AML-193 (cell line): ENCODE measurements at regions not wholly inside any gene's neighbourhood (a gene's known extent, or its start where the extent isn't known, plus 50 kb on each side); places are given as distances from the start of the nearest gene placed in this dataset.

Experiments
- DNase-seq, 2 experiments: peaks; one replicate each; lab custom pipeline; 2025; lab: John Stamatoyannopoulos, UW

- DNase-seq, result no peak
Observed at GRCh38 chr5:149441986-149442385, 62.9 kb upstream of the IL17B start.

GRCh38 chr5:149441194-149441753, 62.2 kb upstream of the IL17B start:
- DNase-seq, result no peak

GRCh38 chr5:149439899-149440542, 60.9 kb upstream of the IL17B start:
- no peak for DNase-seq

- no peak for DNase-seq
Observed at GRCh38 chr5:149438711-149439132, 59.6 kb upstream of the IL17B start.

GRCh38 chr5:149438281-149438680, 59.2 kb upstream of the IL17B start:
- DNase-seq, result no peak

- no peak for DNase-seq
Observed at GRCh38 chr5:149437391-149438040, 58.4 kb upstream of the IL17B start.

- no peak for DNase-seq
Observed at GRCh38 chr5:149435660-149436059, 56.6 kb upstream of the IL17B start.

GRCh38 chr5:149435015-149435376, 55.9 kb upstream of the IL17B start:
- DNase-seq, result no peak

GRCh38 chr5:149434162-149435014, 55.3 kb upstream of the IL17B start:
- DNase-seq, result peak; percentile 48

- DNase-seq, result no peak
Observed at GRCh38 chr5:149433524-149434131, 54.5 kb upstream of the IL17B start.

- DNase-seq, result no peak
Observed at GRCh38 chr5:149432911-149433401, 53.9 kb upstream of the IL17B start.

GRCh38 chr5:149432376-149432775, 53.3 kb upstream of the IL17B start:
- no peak for DNase-seq

- DNase-seq, result peak; percentile 83 to 89
Observed at GRCh38 chr5:149429839-149430721, 51.0 kb upstream of the IL17B start.
